ENCODE measurements at regions not wholly inside any gene's neighbourhood (a gene's known extent, or its start where the extent isn't known, plus 50 kb on each side); places are given as distances from the start of the nearest gene placed in this dataset.

DNA sequence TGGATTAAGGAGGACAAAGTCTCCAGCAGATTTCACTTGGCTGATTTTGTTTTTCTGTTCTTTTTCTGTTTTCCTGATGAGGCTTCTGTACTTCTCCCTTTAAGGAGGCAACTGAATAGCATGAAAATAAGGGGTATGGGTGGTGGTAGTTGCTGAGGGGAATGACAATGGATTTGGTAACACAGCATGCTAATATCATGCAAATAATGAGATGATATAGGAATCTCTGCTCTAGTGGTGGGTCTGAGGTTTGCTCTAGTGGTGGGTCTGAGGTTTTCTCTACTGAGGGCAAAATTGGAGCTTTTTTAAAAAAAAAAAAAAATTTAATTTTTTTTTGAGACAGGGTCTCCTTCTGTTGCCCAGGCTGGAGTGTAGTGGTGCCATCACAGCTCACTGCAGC, 139.7 kb downstream of the C9orf152 start:
- ATAC-seq (replicated peaks): no peak
- H3K27me3 Mint-ChIP-seq: no peaks in the 10 kb centered on the region
- no peaks in the 10 kb centered on the region for H3K9me3 Mint-ChIP-seq
- no peaks in the 10 kb centered on the region for H3K36me3 Mint-ChIP-seq (ENCODE audit: insufficient read depth)
- H3K27ac Mint-ChIP-seq: no peak overlapping the region
- H3K4me3 Mint-ChIP-seq: no peak overlapping the region
- no peak for DNase-seq
- no peaks in the 10 kb centered on the region for H3K4me1 Mint-ChIP-seq (ENCODE audit: low read depth in 2 of 2)

DNA sequence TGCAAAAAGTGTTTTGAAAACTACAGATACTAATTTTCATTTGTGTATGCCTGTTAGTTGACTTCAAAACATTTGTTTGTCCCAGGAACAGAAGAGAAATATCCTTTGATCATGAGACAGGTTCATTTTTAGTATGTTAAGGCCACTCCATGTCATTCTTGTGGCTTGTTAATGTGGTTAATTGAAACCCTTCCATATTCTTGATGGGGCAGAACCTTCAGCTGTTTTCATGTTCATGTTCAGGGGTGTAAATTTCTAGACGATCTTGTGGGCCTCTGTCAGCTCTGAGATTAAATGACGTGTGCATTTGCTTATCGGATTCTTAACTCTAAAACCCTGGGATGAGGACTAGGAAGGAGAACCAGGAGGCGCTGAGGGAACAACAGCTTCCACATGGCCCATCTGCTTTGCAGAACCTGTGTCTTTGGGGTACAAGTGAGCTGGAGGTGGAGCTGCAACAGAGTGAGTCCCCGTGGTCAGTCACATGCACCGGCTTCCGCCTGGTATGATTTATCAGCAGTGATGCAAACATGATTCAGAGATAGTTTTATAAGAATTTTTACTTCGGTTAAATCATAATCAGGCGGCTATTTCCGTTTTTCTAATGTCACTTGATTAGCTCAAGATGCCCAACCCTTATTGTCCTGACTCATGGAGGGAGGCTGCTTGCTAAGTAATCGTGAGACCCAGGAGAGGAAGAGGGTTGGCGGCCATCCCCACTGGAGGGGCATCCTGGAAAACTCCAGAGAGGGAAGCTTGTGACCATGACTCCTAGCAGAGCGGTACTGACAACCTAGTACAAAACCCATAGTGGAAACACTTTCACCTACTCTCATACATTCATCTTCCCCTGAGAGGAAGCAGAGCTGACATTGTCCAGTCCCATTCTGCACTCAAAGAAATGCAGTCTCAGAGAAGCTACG, 138.4 kb downstream of the C9orf152 start:
- Mint-ChIP-seq H3K36me3 (ENCODE audit: insufficient read depth) (no peaks in the 10 kb centered on the region), H3K4me3 (no peak overlapping the region), H3K27ac (no peak overlapping the region), H3K9me3 (no peaks in the 10 kb centered on the region), H3K27me3 (no peaks in the 10 kb centered on the region), H3K4me1 (ENCODE audit: low read depth in 2 of 2) (no peaks in the 10 kb centered on the region)
- ATAC-seq (replicated peaks): no peak
- DNase-seq: no peak

DNA sequence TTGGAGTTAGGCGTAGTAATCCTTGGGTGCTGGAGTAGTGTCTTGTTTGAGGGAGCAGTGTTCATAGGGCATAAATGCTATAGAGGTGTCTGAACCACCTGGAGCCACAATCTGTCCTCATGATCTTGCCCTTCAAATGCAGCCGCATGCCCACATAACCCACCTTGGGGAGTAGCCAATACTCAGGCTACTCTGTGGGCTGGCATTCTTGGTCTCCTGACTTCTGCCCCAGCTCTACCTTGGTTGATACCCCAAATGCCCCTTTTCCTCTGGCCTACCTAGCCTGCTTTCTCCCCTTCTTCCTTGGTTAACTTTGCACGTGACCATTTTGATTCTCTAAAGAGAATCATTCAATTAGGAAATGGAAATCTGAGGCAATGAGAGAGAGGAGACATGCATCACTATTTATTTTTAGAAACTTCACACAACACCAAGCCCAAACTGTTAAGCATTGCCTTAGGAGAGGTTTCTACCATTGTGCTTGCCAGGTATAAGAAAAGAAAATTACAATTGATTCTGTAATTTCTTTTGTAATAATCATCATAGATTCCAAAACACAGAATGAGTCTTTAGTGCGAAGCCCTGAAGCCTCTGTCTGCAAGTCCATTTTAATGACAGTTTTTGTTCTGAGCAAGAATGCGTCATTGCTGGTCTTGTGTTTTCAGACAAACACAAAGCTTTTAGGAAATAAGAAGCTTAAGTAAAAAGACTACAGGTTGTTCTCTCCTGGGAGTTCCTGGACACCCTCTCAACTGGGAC, 135.2 kb downstream of the C9orf152 start:
- Mint-ChIP-seq H3K36me3 (ENCODE audit: insufficient read depth) (no peaks in the 10 kb centered on the region), H3K9me3 (no peaks in the 10 kb centered on the region), H3K27ac (no peak overlapping the region), H3K4me3 (no peak overlapping the region), H3K4me1 (ENCODE audit: low read depth in 2 of 2) (no peaks in the 10 kb centered on the region), H3K27me3 (no peaks in the 10 kb centered on the region)
- DNase-seq (no peak), ATAC-seq (replicated peaks) (no peak)

DNA sequence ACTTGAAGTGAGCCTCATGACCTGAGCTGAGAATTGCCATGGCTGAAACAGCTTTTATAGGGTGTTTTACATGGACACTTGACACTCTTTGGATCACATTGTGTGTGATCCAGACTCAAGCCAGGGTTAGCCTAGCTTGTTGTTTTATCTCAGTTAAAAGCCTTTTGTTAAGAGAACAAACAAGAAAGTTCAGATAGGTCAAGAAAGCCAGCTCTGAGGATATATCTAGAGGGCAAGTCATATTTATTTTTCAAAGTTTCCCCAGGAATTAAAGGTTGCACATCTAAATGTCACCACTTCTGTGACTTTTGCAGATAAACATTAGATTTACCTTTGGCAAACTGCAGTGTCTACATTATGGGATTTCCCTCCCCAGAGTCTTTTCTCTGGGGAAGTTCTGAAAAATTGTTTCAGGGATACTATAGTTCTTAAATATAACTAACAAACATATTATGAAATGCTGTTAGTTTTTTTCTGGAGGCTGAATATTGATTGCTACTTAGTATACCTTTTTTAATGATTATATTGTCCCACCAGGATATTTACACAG, 134.5 kb downstream of the C9orf152 start:
- Mint-ChIP-seq H3K36me3 (ENCODE audit: insufficient read depth) (no peaks in the 10 kb centered on the region), H3K9me3 (no peaks in the 10 kb centered on the region), H3K4me3 (no peak overlapping the region), H3K4me1 (ENCODE audit: low read depth in 2 of 2) (no peaks in the 10 kb centered on the region), H3K27ac (no peak overlapping the region), H3K27me3 (no peaks in the 10 kb centered on the region)
- no peak for ATAC-seq (replicated peaks)
- no peak for DNase-seq

DNA sequence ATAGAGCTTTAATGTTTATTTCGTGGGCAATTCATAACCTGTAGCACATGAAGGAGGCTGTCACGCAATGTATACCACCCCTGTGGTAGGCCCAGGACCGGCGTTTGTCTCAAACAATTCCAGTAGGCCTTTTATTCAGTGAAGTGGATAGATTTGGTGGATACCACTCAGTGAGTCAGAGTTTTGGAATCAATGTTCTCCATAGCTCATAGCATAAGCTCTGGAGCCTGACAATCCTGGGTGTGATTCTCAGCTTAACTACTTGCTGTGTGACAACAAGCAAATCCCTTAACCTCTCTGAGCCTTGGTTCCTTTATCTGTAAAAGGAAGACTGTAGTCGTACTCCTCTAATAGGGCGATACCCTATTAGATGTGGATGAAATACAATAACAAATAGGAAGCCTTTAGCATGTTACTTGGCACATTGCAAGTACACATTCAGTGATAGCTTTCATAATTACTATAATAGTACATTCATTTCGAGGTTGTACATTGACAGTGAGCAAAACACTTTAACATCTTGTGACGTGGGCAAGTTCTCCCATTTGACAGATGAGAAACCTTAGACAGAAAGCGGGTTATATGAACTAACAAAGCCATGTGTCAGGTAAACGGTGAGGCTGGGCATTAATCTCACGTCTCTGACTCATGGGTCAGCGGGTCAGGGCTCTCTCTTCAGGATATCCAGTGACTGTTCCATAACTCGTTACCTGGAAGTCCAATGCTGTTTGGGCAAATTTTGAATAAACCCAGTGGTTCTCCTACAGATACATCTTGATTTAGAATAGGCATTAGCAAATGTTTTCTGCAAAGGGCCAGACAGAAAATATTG, 130.8 kb downstream of the C9orf152 start:
- H3K27ac Mint-ChIP-seq: no peak overlapping the region
- no peaks in the 10 kb centered on the region for H3K27me3 Mint-ChIP-seq
- H3K9me3 Mint-ChIP-seq: no peaks in the 10 kb centered on the region
- H3K4me3 Mint-ChIP-seq: no peak overlapping the region
- no peaks in the 10 kb centered on the region for H3K36me3 Mint-ChIP-seq (ENCODE audit: insufficient read depth)
- DNase-seq: no peak
- no peak for ATAC-seq (replicated peaks)
- H3K4me1 Mint-ChIP-seq (ENCODE audit: low read depth in 2 of 2): peaks cover 0 to 4% of the 10 kb centered on the region in 2 donors

DNA sequence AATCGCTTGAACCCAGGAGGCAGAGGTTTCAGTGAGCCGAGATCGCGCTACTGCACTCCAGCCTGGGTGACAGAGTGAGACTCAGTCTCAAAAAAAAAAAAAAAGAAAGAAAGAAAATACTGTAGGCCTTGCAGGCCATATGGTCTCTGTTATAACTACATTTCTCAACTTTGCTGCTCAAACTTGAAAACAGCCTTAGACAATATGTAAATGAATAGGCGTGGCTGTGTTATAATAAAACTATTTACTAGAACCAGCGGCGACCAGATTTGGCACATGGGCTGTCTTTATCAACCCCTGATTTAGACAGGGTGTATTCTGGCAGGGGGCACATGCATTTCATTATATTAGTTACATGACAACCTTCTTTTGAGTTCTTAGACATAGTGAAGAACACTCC, 130.0 kb downstream of the C9orf152 start:
- Mint-ChIP-seq H3K27me3 (no peaks in the 10 kb centered on the region), H3K4me1 (ENCODE audit: low read depth in 2 of 2) (peaks cover 0 to 4% of the 10 kb centered on the region in 2 donors), H3K9me3 (no peaks in the 10 kb centered on the region), H3K27ac (no peak overlapping the region), H3K36me3 (ENCODE audit: insufficient read depth) (no peaks in the 10 kb centered on the region), H3K4me3 (no peak overlapping the region)
- DNase-seq (no peak), ATAC-seq (replicated peaks) (no peak)

DNA sequence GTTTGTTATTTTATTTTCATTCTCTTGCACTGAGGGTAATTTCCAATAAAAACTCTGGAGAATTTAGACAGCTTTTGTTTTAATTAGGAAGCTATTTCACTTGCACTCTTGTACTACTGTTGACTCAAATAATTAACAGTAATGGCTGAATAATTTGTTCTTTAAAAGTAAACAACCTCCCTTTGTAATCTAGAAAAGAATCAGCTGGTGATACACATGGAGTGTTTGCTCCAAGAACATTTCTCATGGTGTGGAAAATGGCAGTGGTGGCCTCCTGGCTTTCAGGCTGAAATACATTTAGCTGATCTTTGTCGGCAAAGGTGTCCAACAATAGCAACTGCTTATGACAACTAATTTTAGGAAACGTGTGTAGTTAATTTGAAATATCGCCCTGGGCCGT, 129.4 kb downstream of the C9orf152 start:
- Mint-ChIP-seq H3K4me3 (no peak overlapping the region), H3K36me3 (ENCODE audit: insufficient read depth) (no peaks in the 10 kb centered on the region), H3K9me3 (no peaks in the 10 kb centered on the region), H3K4me1 (ENCODE audit: low read depth in 2 of 2) (peaks cover 0 to 4% of the 10 kb centered on the region in 2 donors), H3K27me3 (no peaks in the 10 kb centered on the region), H3K27ac (no peak overlapping the region)
- ATAC-seq (replicated peaks) (no peak), DNase-seq (no peak)

DNA sequence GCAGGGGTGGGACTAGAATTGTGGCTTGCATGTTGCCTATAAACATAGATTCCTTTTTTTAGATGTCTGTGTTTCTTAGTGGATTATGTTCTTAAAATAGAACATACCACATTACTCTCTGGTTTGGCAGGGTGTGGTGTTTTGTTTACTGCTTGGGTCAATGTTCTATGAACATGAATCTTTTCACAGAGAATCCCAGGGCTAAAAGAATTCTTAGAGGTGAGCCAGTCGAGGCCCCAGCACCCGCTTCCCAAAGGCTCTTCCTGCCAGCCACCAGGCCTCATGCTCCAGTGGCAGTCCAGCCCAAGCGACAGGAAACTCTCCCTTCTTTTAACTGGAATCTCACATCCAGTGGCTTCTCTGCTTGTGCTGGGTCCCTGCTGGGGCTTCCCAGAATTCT, 126.6 kb downstream of the C9orf152 start:
- no peak for ATAC-seq (replicated peaks)
- Mint-ChIP-seq H3K27me3 (no peaks in the 10 kb centered on the region), H3K4me3 (no peak overlapping the region), H3K27ac (no peak overlapping the region), H3K4me1 (ENCODE audit: low read depth in 2 of 2) (peaks cover 0 to 4% of the 10 kb centered on the region in 2 donors), H3K9me3 (no peaks in the 10 kb centered on the region), H3K36me3 (ENCODE audit: insufficient read depth) (peaks cover 2% of the 10 kb centered on the region)
- DNase-seq: no peak

DNA sequence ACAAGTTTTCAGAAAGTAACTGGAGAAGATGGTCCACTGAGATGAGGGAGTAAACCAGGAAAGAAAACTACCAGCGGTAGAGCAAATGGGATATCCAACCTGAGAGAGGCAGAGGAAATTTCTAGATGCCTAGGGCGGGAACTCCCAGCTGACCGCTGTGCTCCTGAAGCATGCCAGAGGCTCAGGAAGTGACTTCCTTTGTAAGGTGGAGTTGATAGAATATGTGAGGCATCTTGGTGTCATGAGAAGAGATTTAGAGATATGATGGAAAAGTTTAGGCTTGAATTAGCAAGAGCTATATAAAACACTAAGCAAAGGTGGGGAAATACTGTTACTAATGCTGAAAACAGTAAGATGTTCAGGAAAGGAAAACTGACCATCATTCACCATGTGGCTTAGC, 124.1 kb downstream of the C9orf152 start:
- Mint-ChIP-seq H3K4me1 (ENCODE audit: low read depth in 2 of 2) (peaks cover 0 to 4% of the 10 kb centered on the region in 2 donors), H3K9me3 (no peaks in the 10 kb centered on the region), H3K27ac (no peak overlapping the region), H3K36me3 (ENCODE audit: insufficient read depth) (peaks cover 2% of the 10 kb centered on the region), H3K4me3 (no peak overlapping the region), H3K27me3 (no peaks in the 10 kb centered on the region)
- no peak for ATAC-seq (replicated peaks)
- DNase-seq: no peak

DNA sequence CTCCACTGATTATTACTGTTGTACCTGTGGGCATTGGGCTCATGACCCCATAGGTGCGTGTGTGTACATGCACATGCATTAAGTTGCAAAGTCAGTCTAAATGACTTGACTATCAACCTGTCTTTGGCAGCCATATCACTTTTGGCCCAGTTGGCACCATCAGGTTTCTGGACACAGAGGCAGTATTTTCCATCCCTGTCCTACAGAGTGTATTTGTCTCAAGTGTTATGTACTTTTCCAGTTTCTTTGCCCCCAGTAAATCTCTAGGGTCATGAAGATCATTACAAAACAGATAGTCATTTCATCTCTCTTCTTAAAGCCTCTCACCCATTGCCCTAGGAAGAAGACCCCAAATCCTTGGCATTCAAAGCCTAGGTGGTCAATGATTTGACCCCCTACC, 121.4 kb downstream of the C9orf152 start:
- Mint-ChIP-seq H3K4me1 (ENCODE audit: low read depth in 2 of 2) (peaks cover 0 to 3% of the 10 kb centered on the region in 2 donors), H3K36me3 (ENCODE audit: insufficient read depth) (peaks cover 2% of the 10 kb centered on the region)

DNA sequence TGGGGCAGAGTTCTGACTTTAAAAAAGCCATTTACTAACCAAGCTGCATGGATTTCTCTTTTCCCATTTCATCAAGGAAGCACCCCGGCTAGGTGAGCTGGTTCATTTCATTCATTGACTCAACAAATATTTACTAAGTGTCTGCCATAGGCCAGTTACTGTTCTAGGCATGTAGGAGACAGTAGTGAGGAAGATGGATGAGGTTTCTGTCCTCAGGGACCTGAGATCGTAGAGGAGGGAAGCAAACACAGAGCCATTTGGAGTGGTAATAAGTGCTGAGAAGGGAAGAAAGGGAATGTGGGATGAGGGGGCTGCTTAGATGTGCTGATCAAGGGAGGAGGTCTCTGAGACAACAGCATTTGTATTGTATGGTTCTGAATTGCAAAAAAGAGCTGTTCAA, 120.4 kb downstream of the C9orf152 start:
- Mint-ChIP-seq H3K9me3 (no peaks in the 10 kb centered on the region), H3K27ac (no peak overlapping the region), H3K4me1 (ENCODE audit: low read depth in 2 of 2) (no peaks in the 10 kb centered on the region), H3K27me3 (no peaks in the 10 kb centered on the region), H3K4me3 (no peak overlapping the region), H3K36me3 (ENCODE audit: insufficient read depth) (peaks cover 2% of the 10 kb centered on the region)
- ATAC-seq (replicated peaks) (no peak), DNase-seq (no peak)

More for the DNA sequence above, 121.4 kb downstream of the C9orf152 start:
- H3K27ac Mint-ChIP-seq: no peak overlapping the region
- no peaks in the 10 kb centered on the region for H3K27me3 Mint-ChIP-seq
- no peaks in the 10 kb centered on the region for H3K9me3 Mint-ChIP-seq
- ATAC-seq (replicated peaks) (no peak), DNase-seq (no peak)
- H3K4me3 Mint-ChIP-seq: no peak overlapping the region

DNA sequence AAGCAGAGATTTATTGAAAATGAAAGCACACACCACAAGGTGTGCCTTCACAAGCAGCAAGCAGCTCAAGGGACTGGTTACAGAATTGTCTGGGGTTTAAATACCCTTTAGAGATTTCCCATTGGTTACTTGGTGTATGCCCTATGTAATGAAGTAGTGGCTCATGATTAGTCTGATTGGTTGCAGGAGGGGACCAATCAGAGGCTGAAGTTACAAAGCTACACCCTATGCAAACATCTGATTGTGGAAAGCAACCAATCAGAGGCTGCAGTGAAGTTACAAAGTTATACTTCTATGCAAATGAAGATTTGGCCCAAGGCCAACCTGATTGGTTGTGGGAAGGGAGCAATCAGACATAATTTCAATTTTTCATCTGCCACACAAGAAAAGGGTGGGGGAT, 119.9 kb downstream of the C9orf152 start:
- H3K4me3 Mint-ChIP-seq: no peak overlapping the region
- DNase-seq (no peak), ATAC-seq (replicated peaks) (no peak)
- no peaks in the 10 kb centered on the region for H3K4me1 Mint-ChIP-seq (ENCODE audit: low read depth in 2 of 2)
- no peak overlapping the region for H3K27ac Mint-ChIP-seq
- H3K9me3 Mint-ChIP-seq: no peaks in the 10 kb centered on the region
- no peaks in the 10 kb centered on the region for H3K27me3 Mint-ChIP-seq
- H3K36me3 Mint-ChIP-seq (ENCODE audit: insufficient read depth): peaks cover 2% of the 10 kb centered on the region

DNA sequence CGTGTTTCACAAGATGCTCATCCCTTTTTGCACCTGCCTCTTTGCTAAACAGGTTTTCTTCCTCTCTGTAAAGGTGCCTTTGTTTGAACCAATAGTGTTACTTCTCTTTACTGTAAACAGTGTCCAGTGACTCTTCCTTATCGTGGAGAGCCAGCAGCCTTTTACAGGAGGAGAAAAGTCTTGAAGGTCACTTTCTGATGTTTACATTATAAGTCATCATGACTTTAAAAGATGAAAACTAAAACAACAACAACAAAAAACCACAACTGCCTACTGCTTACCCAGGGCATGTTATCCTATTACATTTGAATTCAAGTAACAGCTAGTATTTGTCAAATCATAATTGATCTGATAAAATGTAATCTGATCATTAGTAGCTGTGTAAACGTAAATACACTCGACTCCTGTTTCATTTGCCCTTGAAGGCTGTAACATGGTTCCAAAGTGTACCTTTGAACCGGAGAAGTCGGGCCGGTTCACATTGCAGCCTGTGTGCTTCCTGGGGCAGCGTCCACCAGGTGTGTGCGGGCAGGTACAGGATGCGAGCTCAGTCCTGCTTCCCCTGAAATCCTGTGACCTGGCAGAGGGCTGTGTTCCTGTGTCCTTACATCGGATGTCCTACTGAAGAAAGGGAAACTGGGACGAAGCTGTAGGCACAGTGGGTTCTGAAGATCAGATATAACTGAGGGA, 118.1 kb downstream of the C9orf152 start:
- no peak for DNase-seq
- H3K9me3 Mint-ChIP-seq: no peaks in the 10 kb centered on the region
- no peak overlapping the region for H3K27ac Mint-ChIP-seq
- H3K36me3 Mint-ChIP-seq (ENCODE audit: insufficient read depth): peaks cover 2% of the 10 kb centered on the region
- no peak overlapping the region for H3K4me3 Mint-ChIP-seq
- no peaks in the 10 kb centered on the region for H3K4me1 Mint-ChIP-seq (ENCODE audit: low read depth in 2 of 2)
- ATAC-seq (replicated peaks): no peak
- no peaks in the 10 kb centered on the region for H3K27me3 Mint-ChIP-seq
